ENCODE measurements at regions not wholly inside any gene's neighbourhood (a gene's known extent, or its start where the extent isn't known, plus 50 kb on each side); places are given as distances from the start of the nearest gene placed in this dataset.
A peak's percentile ranks its signal among the peaks of the same experiment; 100 is the strongest.

DNA sequence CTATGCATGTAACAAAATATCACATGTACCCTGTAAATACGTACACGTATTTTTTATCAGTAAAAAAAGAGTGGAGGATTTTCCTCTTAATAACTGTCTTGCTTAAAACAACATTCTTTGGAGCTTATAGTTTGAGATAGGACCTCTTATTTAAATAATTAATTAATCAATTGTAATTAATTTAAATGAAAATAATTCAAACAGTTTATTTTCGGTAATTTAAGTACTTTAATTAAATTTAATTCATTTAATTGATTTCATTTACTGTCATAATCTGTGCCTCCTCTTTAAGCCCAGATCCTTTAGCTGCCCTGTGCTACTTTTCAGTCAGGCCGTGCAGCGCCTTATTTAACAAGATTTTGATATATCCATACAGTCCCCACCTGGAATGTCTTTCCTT is 427.0 kb downstream of the HLX start:
- no peak for DNase-seq (ENCODE audit: low read depth)

- no peak for DNase-seq (ENCODE audit: low read depth)
These were observed 429.6 kb downstream of the HLX start for GRCh38 chr1:221308534-221309511.

DNA sequence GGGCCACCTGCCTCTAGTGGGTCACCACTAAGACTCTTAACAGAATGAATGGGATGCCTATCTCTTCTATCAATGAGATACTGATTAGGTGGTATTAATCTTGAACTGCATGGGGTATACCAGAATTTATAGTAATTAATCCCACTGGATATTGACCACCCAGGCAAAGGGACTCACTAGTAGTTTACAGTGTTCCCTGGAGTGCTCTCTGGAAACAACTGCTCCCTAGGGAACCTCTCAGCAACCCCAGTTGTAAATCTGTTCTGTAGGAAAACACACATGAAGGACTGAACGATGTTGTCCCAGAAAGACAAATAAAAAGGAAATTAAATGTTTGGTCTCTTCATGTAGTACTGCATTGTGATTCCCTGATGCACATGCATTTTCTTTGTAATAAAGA is 430.5 kb downstream of the HLX start:
- DNase-seq (ENCODE audit: low read depth): no peak

DNA sequence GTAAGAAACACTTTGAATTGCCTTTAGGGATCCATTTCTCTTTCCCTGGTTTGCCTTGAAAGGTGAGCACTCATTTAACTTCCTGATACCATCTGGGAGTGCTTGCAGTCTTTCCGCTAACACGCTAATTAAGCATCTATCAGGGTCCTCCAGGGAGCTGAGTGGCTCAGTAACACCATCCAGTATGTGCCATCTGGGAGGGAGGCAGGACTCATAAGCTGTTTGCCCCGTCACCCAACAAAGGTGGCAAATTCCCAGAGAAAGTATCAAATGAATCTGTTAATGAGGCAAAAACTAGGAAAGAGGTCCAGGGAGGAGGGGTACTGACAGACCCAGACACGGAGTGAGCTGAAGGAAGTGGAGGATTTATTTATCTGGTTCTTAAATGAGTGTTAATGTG is 430.9 kb downstream of the HLX start:
- no peak for DNase-seq (ENCODE audit: low read depth)

DNA sequence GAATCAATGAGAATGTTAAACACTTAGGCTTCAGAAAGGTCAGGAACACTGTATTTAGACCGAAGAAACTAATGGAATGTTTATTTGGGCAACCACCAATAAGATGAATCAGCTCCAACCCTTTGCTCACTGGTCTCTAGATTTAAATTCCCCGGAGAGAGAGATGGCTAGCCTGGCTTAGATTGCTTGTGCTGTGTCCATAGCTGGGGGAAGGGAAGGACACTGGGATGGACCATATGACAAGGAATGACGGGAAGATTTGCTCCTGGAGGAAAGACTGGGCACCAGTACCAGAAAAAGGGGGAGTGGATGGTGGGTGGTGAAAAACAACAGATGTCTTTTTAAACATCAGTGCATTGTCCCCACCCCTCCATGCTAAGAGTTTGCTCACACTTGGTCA is 426.6 kb downstream of the DUSP10 start:
- DNase-seq (ENCODE audit: low read depth): no peak

DNA sequence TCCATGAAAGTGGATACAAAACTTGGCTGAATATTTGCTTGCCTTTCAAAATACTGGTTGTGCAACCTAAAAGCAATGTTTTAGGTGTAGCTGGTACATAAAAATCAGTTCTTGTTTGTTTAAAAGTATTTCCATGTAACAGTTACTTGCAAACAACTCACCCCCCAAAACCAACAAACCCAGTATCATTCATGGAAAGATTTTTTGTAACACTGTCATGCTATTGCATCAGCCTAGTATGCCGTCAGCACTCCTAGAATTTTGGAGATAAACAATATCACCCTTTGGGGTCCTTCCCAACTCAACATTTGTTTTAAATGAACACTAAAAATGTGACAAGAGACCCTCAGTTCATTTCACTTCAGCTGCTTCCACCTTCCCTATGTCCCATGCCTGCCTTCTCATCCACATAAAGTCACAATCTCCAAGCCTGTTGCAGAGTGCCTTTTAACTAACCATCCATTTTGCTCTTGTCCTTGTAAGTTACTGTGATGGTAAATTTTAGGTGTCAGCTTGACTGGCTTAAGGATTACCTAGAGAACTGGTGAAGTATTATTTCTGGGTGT is 425.3 kb downstream of the DUSP10 start:
- peak; percentile 52 for DNase-seq (ENCODE audit: low read depth)

GRCh38 chr1:221317537-221317936 is 424.4 kb downstream of the DUSP10 start:
- DNase-seq (ENCODE audit: low read depth): no peak

- no peak for DNase-seq (ENCODE audit: low read depth)
These were observed 413.9 kb downstream of the DUSP10 start for GRCh38 chr1:221327954-221328353.

- no peak for DNase-seq (ENCODE audit: low read depth)
These were observed 413.5 kb downstream of the DUSP10 start for GRCh38 chr1:221328371-221328770.

- no peak for DNase-seq (ENCODE audit: low read depth)
These were observed 410.4 kb downstream of the DUSP10 start for GRCh38 chr1:221331273-221332183.

GRCh38 chr1:221334062-221334461 is 407.8 kb downstream of the DUSP10 start:
- DNase-seq (ENCODE audit: low read depth): peak; percentile 41

- peak; percentile 93 for DNase-seq (ENCODE audit: low read depth)
These were observed 406.5 kb downstream of the DUSP10 start for GRCh38 chr1:221335161-221336101.

DNA sequence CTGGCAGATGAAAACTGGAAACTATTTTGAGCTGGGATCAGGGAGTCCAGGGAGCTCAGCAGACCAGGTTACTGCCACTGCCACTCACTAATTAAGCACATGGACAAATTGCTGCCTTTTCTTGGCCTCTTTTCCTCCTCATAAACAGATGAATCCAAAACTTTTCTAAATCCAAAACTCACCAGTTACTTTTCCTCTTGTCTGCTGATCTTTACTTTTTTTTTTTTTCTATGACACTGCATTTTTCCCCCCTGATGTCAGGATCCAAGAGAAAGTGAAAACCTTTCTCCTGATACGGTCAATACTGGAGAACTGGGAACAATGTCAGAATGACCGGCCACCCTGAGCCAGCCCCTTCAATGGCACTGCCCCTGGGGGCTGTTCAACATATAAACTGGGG is 405.8 kb downstream of the DUSP10 start:
- peak; percentile 21 for DNase-seq (ENCODE audit: low read depth)

- no peak for DNase-seq (ENCODE audit: low read depth)
These were observed 404.8 kb downstream of the DUSP10 start for GRCh38 chr1:221337106-221337505.

DNA sequence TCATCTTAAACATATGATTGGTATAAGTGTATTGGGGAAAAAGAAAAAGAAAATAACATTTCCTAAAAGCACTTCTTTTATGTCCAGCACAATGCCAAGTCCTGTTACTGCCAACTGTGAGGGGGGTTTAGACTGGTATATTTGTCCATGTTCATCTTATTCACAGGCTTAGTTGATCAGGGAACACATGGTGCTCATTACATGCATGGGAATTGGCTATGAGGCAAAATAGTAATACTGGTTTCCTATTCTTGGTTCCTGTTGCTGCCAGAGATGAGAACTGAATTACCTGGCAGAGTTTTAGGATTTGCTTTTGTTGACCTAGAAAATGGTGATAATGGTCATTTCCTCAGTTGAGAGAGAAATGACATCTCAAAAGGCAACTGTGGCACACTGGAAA is 398.8 kb downstream of the DUSP10 start:
- DNase-seq (ENCODE audit: low read depth): no peak

DNA sequence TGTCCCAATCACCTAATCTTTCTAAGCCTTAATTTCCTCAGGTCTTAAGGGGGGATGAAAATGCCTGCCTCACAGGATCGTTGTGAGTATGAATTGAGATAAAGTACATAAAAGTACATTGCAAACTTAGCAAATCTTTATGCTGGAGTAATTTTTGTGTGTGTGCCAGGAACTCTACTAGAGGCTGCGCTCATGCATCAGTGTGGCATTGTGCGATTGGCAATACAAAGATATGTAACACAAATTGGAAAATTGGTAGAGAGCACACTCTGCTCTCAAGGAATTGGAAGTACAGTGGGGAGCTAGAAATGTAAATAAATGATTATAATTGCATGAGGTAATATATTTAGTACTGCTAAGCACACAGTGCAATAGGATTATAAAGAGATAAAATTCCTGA is 398.3 kb downstream of the DUSP10 start:
- no peak for DNase-seq (ENCODE audit: low read depth)

DNA sequence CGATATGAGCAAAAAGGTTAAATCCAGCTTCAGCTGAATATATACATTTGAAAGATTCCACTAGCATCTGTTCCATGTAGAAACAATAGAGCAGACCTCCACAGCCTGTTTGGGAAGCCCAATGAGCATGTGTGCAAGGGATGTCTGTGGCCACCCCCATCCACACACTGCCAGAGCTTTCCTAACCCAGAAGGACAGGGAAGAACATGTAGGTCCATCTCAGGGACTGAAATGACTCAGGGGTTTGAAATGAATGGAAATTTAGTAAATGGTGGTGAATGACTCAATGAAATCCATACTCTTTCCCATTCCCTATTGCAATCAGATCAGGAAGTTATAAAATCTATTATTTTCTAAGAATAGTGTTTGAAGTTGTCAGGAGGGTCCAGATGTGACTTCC is 397.2 kb downstream of the DUSP10 start:
- peak; percentile 4 for DNase-seq (ENCODE audit: low read depth)

DNA sequence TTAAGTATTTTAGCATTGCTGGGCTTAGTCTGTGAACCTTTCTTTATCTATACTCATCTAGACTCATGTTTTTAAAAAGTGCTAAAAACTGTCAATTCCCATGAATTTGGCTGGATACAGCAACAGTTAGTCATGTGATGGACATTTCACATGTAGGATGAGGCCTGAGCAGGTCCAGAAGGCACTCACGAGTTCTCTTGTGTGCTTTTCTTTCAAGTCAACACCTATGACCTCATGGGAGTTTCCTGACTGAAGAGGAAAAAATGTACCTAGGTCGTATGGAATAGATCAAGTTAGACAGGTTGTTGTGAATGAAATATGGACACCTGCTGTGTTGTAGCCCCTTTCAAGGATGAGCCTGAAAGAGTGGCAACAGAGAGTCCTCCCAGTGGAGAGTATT is 394.2 kb downstream of the DUSP10 start:
- peak; percentile 3 for DNase-seq (ENCODE audit: low read depth)

GRCh38 chr1:221350091-221350490 is 391.8 kb downstream of the DUSP10 start:
- no peak for DNase-seq (ENCODE audit: low read depth)

DNA sequence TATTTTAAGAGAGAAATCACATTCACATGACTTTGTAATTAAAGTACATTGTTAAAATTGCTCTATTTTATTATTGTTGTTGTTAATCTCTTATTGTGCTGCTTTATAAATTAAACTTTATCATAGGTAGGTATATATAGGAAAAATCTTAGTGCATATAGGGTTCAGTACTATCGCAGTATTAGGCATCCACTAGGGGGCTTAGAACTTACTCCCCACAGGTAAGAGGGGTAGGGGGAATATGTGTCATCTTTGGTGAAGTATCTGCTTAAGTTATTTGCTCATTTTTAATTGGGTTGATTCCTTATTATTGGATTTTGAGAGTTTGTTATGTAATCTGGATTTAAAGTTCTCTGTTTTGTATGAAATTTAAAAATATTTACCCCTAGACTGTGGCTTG is 385.2 kb downstream of the DUSP10 start:
- no peak for DNase-seq (ENCODE audit: low read depth)

- DNase-seq (ENCODE audit: low read depth): peak; percentile 28
These were observed 378.9 kb downstream of the DUSP10 start for GRCh38 chr1:221363039-221363438.
